GM04503 (cell line): ENCODE measurements at regions not wholly inside any gene's neighbourhood (a gene's known extent, or its start where the extent isn't known, plus 50 kb on each side); places are given as distances from the start of the nearest gene placed in this dataset.

Experiments
- DNase-seq: peaks from one replicate; pipeline ENCODE4 v3.0.0-alpha.2; 2012; ENCODE audit warnings: low read depth

GRCh38 chr3:189455641-189456417 is 175.4 kb upstream of the TP63 start:
- DNase-seq, result no peak

GRCh38 chr3:189457201-189457607 is 174.0 kb upstream of the TP63 start:
- DNase-seq, result no peak

- no peak for DNase-seq
Measured at GRCh38 chr3:189457631-189458412, 173.4 kb upstream of the TP63 start.

GRCh38 chr3:189458528-189458927 is 172.7 kb upstream of the TP63 start:
- DNase-seq, result no peak

GRCh38 chr3:189459231-189459630 is 172.0 kb upstream of the TP63 start:
- no peak for DNase-seq

GRCh38 chr3:189460511-189460910 is 170.7 kb upstream of the TP63 start:
- no peak for DNase-seq

GRCh38 chr3:189464799-189465198 is 166.4 kb upstream of the TP63 start:
- no peak for DNase-seq

GRCh38 chr3:189466004-189466403 is 165.2 kb upstream of the TP63 start:
- DNase-seq, result no peak

GRCh38 chr3:189467451-189467850 is 163.7 kb upstream of the TP63 start:
- no peak for DNase-seq

GRCh38 chr3:189474944-189475343 is 156.2 kb upstream of the TP63 start:
- DNase-seq, result no peak

GRCh38 chr3:189477614-189478013 is 153.6 kb upstream of the TP63 start:
- no peak for DNase-seq

- DNase-seq, result no peak
Measured at GRCh38 chr3:189486556-189486955, 144.6 kb upstream of the TP63 start.

- DNase-seq, result peak; percentile 28
Measured at GRCh38 chr3:189488241-189488767, 142.9 kb upstream of the TP63 start.

GRCh38 chr3:189490337-189490736 is 140.9 kb upstream of the TP63 start:
- no peak for DNase-seq

- DNase-seq, result no peak
Measured at GRCh38 chr3:189490749-189491148, 140.4 kb upstream of the TP63 start.

- DNase-seq, result no peak
Measured at GRCh38 chr3:189491831-189492230, 139.4 kb upstream of the TP63 start.

GRCh38 chr3:189493271-189493670 is 137.9 kb upstream of the TP63 start:
- DNase-seq, result no peak

GRCh38 chr3:189494632-189495031 is 136.6 kb upstream of the TP63 start:
- no peak for DNase-seq

GRCh38 chr3:189496375-189497138 is 134.6 kb upstream of the TP63 start:
- no peak for DNase-seq

- DNase-seq, result no peak
Measured at GRCh38 chr3:189498995-189499704, 132.0 kb upstream of the TP63 start.

- no peak for DNase-seq
Measured at GRCh38 chr3:189500299-189500698, 130.9 kb upstream of the TP63 start.
